Trophoblast cell (in vitro differentiated cells and primary cell): ENCODE measurements at regions not wholly inside any gene's neighbourhood (a gene's known extent, or its start where the extent isn't known, plus 50 kb on each side); places are given as distances from the start of the nearest gene placed in this dataset.

Experiments
- DNase-seq, 2 donors: peaks; one replicate each; pipeline ENCODE4 v3.0.0-alpha.2; 2016
- H2AFZ ChIP-seq: 2 replicates; pipeline ENCODE4 v1.6.1; 2013; ENCODE audit warnings: low read length, moderate library complexity, mild to moderate bottlenecking; ENCODE audit not compliant: insufficient read depth, poor library complexity
- H2AK5ac ChIP-seq: 2 replicates; pipeline ENCODE4 v1.6.1; 2013; ENCODE audit warnings: mild to moderate bottlenecking, low read length
- H2BK120ac ChIP-seq: 2 replicates; pipeline ENCODE4 v1.6.1; 2013; ENCODE audit warnings: low read length, mild to moderate bottlenecking, moderate library complexity; ENCODE audit not compliant: insufficient read depth, poor library complexity
- H2BK12ac ChIP-seq: 2 replicates; pipeline ENCODE4 v1.6.1; 2013; ENCODE audit warnings: mild to moderate bottlenecking, low read length, moderate library complexity
- H2BK5ac ChIP-seq: 2 replicates; pipeline ENCODE4 v1.6.1; 2013; ENCODE audit warnings: low read length, low read depth, moderate library complexity, mild to moderate bottlenecking; ENCODE audit not compliant: poor library complexity
- H3K14ac ChIP-seq: 2 replicates; pipeline ENCODE4 v1.6.1; 2013; ENCODE audit warnings: mild to moderate bottlenecking, low read length
- H3K18ac ChIP-seq: 2 replicates; pipeline ENCODE4 v1.6.1; 2013; ENCODE audit warnings: mild to moderate bottlenecking, low read length
- H3K23ac ChIP-seq: 2 replicates; pipeline ENCODE4 v1.6.1; 2013; ENCODE audit warnings: low read length
- H3K27ac ChIP-seq: 2 replicates; pipeline ENCODE4 v1.5.1; 2013; ENCODE audit warnings: low read depth, mild to moderate bottlenecking, inconsistent platforms, low read length, moderate library complexity
- H3K27me3 ChIP-seq: 2 replicates; pipeline ENCODE4 v1.6.1; 2013; ENCODE audit warnings: inconsistent platforms, mild to moderate bottlenecking, low read length, moderate library complexity; ENCODE audit not compliant: insufficient read depth
- H3K36me3 ChIP-seq, 2 experiments: 1 replicate in 1 of 2; 2 replicates in 1 of 2; pipeline ENCODE4 v1.6.1; 2013; ENCODE audit warnings: low read length in 2 of 2, mild to moderate bottlenecking in 2 of 2, moderate library complexity in 1 of 2; ENCODE audit not compliant: insufficient read depth in 2 of 2, control insufficient read depth in 1 of 2
- H3K4ac ChIP-seq: 2 replicates; pipeline ENCODE4 v1.6.1; 2013; ENCODE audit warnings: low read depth, mild to moderate bottlenecking, low read length, moderate library complexity
- H3K4me1 ChIP-seq, 2 experiments: 1 replicate in 1 of 2; 2 replicates in 1 of 2; pipeline ENCODE4 v1.6.1; 2013; ENCODE audit warnings: low read length in 2 of 2, mild to moderate bottlenecking in 2 of 2, moderate library complexity in 1 of 2; ENCODE audit not compliant: insufficient read depth in 2 of 2, control insufficient read depth in 1 of 2
- H3K4me2 ChIP-seq: 2 replicates; pipeline ENCODE4 v1.6.1; 2013; ENCODE audit warnings: inconsistent platforms, mild to moderate bottlenecking, low read length, moderate library complexity
- H3K4me3 ChIP-seq: 2 replicates; pipeline ENCODE4 v1.5.1; 2013; ENCODE audit warnings: mild to moderate bottlenecking, low read depth, low read length, inconsistent platforms
- H3K79me1 ChIP-seq: one replicate; pipeline ENCODE4 v1.6.1; 2013; ENCODE audit warnings: low read length
- H3K79me2 ChIP-seq: 2 replicates; pipeline ENCODE4 v1.6.1; 2013; ENCODE audit warnings: low read length, mild to moderate bottlenecking; ENCODE audit not compliant: control insufficient read depth, insufficient read depth, poor library complexity
- H3K9ac ChIP-seq: 2 replicates; pipeline ENCODE4 v1.6.1; 2013; ENCODE audit warnings: mild to moderate bottlenecking, low read length
- H3K9me3 ChIP-seq: 2 replicates; pipeline ENCODE4 v1.6.1; 2013; ENCODE audit warnings: low read depth, mild to moderate bottlenecking, control low read depth, inconsistent platforms, low read length; ENCODE audit not compliant: insufficient read depth
- H4K12ac ChIP-seq: 2 replicates; pipeline ENCODE4 v1.6.1; 2013; ENCODE audit warnings: low read depth, mild to moderate bottlenecking, low read length, moderate library complexity
- H4K8ac ChIP-seq: 2 replicates; pipeline ENCODE4 v1.6.1; 2013; ENCODE audit warnings: low read depth, mild to moderate bottlenecking, low read length, moderate library complexity
- H4K91ac ChIP-seq: one replicate; pipeline ENCODE4 v1.6.1; 2013; ENCODE audit warnings: low read depth, mild to moderate bottlenecking, low read length, moderate library complexity
- WGBS: extraction: QIAGEN DNeasy Blood & Tissue Kit; methylation state at CpG from one replicate; pipeline ENCODE4 v1.1.7; 2013; ENCODE audit warnings: missing lambda C conversion rate; ENCODE audit not compliant: insufficient read length, insufficient coverage; ENCODE audit errors: extremely low coverage; 5-methylcytosine and 5-hydroxymethylcytosine counted together

DNA sequence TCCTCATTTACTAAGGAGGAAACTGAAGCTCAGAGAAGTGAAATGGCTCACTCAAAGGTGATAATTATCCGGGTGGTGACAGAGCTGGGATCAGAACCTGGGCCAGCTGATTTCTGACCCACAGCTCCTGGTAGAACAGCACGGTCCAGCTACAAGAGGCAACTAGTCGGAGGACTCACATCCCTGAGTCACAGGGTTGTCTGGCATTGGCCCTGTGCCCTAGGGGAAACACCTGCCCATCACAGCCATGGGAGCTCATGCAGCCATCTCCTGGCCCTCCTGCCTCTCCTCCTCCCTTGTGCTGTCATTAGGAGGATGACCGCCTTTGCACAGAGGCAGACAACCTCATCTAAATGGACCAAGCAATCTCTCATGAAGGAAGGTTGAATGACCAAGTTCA, 115.2 kb upstream of the TSPAN5 start:
- Histone ChIP-seq H3K23ac (no peak overlapping the region), H3K27me3 (no peaks in the 10 kb centered on the region), H3K79me1 (peaks cover under 1% of the 10 kb centered on the region), H4K12ac (no peak overlapping the region), H3K18ac (no peak overlapping the region), H3K4ac (no peak overlapping the region), H2BK5ac (no peak overlapping the region), H4K91ac (no peak overlapping the region), H4K8ac (no peak overlapping the region), H2AK5ac (no peak overlapping the region), H2BK120ac (no peak overlapping the region), H2AFZ (no peak overlapping the region), H3K27ac (no peak overlapping the region), H3K14ac (no peak overlapping the region), H2BK12ac (no peak overlapping the region), H3K79me2 (no peaks in the 10 kb centered on the region), H3K36me3 (no peaks in the 10 kb centered on the region), H3K9ac (no peak overlapping the region), H3K9me3 (no peaks in the 10 kb centered on the region), H3K4me2 (no peak overlapping the region), H3K4me1 (peaks cover 0 to under 1% of the 10 kb centered on the region in 2 experiments), H3K4me3 (no peak overlapping the region)
- WGBS = no CpG with 5 or more reads among the region's 4 CpGs
- no peak for DNase-seq

DNA sequence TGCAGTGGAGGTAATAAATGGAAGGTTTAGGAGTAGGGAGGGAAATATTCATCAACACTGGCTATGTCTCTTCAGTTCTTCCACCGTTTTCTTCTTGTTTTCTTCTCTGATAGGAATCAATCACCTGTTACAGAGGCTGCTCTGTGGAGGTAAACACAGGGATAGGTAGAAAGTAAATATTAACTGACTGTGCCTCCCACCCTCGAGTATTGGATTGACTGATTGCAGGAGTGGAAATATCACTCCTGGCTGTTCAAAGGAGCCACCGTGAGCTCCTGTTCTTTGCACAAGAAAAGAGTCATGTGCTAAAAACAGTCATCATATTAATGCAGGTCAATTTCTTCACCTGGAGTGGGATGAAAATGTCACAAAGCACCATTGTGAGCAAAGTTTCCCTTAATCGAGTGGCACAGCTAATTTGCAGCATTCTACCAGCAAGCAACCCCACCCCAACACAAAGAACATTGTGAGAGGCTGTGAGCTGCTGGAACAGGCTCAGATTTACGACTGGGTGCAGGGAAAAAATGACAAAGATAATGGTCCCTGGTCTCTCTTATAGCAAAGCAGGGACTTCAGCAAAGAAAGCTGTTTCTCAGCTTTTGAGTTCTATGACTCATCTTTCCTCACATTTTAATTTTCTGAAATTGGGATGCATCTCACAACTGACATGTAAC, 113.7 kb upstream of the TSPAN5 start:
- Histone ChIP-seq H3K4me1 (no peaks in the 10 kb centered on the region), H3K14ac (no peak overlapping the region)

DNA sequence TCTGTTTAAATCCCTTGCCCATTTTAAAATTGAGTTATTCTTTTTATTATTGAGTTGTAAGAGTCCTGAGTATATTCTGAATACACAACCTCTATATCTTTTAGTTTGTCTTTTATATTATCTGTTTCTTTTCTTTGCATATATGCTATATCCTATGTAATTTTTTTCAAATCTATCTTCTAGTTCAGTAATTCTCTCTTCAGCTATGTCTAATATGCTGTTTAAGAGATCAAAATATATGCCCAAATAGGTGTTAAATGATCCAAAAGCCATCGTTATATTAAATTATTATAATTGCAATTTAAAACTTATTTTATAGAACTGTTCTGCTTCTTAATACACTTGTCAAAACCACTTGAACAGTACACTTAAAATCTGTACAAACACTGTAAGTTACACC, 107.4 kb upstream of the TSPAN5 start:
- Histone ChIP-seq H3K4me3 (no peak overlapping the region), H3K4me1 (no peaks in the 10 kb centered on the region), H3K4ac (no peak overlapping the region), H4K91ac (no peak overlapping the region), H4K12ac (no peak overlapping the region), H2AK5ac (no peak overlapping the region), H3K79me2 (no peaks in the 10 kb centered on the region), H3K18ac (no peak overlapping the region), H3K27ac (no peak overlapping the region), H3K4me2 (no peak overlapping the region), H3K9ac (no peak overlapping the region), H3K23ac (no peak overlapping the region), H3K79me1 (no peaks in the 10 kb centered on the region), H2BK5ac (no peak overlapping the region), H3K14ac (no peak overlapping the region), H4K8ac (no peak overlapping the region), H3K36me3 (no peaks in the 10 kb centered on the region), H2BK120ac (no peak overlapping the region), H2AFZ (no peak overlapping the region), H2BK12ac (no peak overlapping the region), H3K27me3 (no peaks in the 10 kb centered on the region), H3K9me3 (no peaks in the 10 kb centered on the region)
- WGBS = no CpG with 5 or more reads among the region's 1 CpG
- DNase-seq = no peak

More for the DNA sequence above, 113.7 kb upstream of the TSPAN5 start:
- Histone ChIP-seq H3K27me3 (no peaks in the 10 kb centered on the region), H2AFZ (no peak overlapping the region), H2BK12ac (no peak overlapping the region), H4K12ac (no peak overlapping the region), H3K4me2 (no peak overlapping the region), H3K79me2 (no peaks in the 10 kb centered on the region), H2BK5ac (no peak overlapping the region), H3K27ac (no peak overlapping the region), H3K9me3 (no peaks in the 10 kb centered on the region), H3K18ac (no peak overlapping the region), H3K9ac (no peak overlapping the region), H3K79me1 (no peaks in the 10 kb centered on the region), H3K36me3 (no peaks in the 10 kb centered on the region), H4K91ac (no peak overlapping the region), H2AK5ac (no peak overlapping the region), H4K8ac (no peak overlapping the region), H3K4ac (no peak overlapping the region), H2BK120ac (no peak overlapping the region), H3K23ac (no peak overlapping the region), H3K4me3 (no peak overlapping the region)
- WGBS = no CpG with 5 or more reads among the region's 5 CpGs
- DNase-seq = no peak

- H2AK5ac ChIP-seq = no peak overlapping the region
- no peaks in the 10 kb centered on the region for H3K79me1 ChIP-seq
- no peak overlapping the region for H4K91ac ChIP-seq
- H3K4me2 ChIP-seq = no peak overlapping the region
- no peak overlapping the region for H2BK5ac ChIP-seq
- no peak overlapping the region for H2AFZ ChIP-seq
- no peak overlapping the region for H4K12ac ChIP-seq
- no peak overlapping the region for H3K23ac ChIP-seq
- H3K9ac ChIP-seq = no peak overlapping the region
- H3K14ac ChIP-seq = no peak overlapping the region
- H3K36me3 ChIP-seq = no peaks in the 10 kb centered on the region
- H3K27ac ChIP-seq = no peak overlapping the region
- H3K4me1 ChIP-seq = no peaks in the 10 kb centered on the region
- H3K4me3 ChIP-seq = no peak overlapping the region
- no CpG with 5 or more reads among the region's 1 CpG for WGBS
- no peaks in the 10 kb centered on the region for H3K79me2 ChIP-seq
- no peaks in the 10 kb centered on the region for H3K27me3 ChIP-seq
- H2BK120ac ChIP-seq = no peak overlapping the region
- H2BK12ac ChIP-seq = no peak overlapping the region
- no peaks in the 10 kb centered on the region for H3K9me3 ChIP-seq
- no peak overlapping the region for H3K18ac ChIP-seq
- no peak for DNase-seq
- H3K4ac ChIP-seq = no peak overlapping the region
- H4K8ac ChIP-seq = no peak overlapping the region
Measured at GRCh38 chr4:98758182-98758581, 99.8 kb upstream of the TSPAN5 start.
